HUES48 (cell line): ENCODE measurements at regions not wholly inside any gene's neighbourhood (a gene's known extent, or its start where the extent isn't known, plus 50 kb on each side); places are given as distances from the start of the nearest gene placed in this dataset.

Experiments used
- H3K27ac ChIP-seq: one replicate; pipeline ENCODE4 v1.7.0; 2013; ENCODE audit warnings: low read depth, low read length, inconsistent platforms
- H3K27me3 ChIP-seq: 2 replicates; pipeline ENCODE4 v1.6.1; 2013; ENCODE audit warnings: mild to moderate bottlenecking, low read length; ENCODE audit not compliant: control insufficient read depth, insufficient read depth
- H3K36me3 ChIP-seq: 2 replicates; pipeline ENCODE4 v1.6.1; 2013; ENCODE audit warnings: low read length; ENCODE audit not compliant: control insufficient read depth, insufficient read depth
- H3K4me1 ChIP-seq: 2 replicates; pipeline ENCODE4 v1.6.1; 2013; ENCODE audit warnings: mild to moderate bottlenecking, low read length; ENCODE audit not compliant: control insufficient read depth, insufficient read depth
- H3K4me3 ChIP-seq: 2 replicates; pipeline ENCODE4 v1.5.1; 2013; ENCODE audit warnings: mild to moderate bottlenecking, low read depth, low read length
- H3K9ac ChIP-seq: 2 replicates; pipeline ENCODE4 v1.6.1; 2013; ENCODE audit warnings: mild to moderate bottlenecking, low read depth, low read length, moderate library complexity
- H3K9me3 ChIP-seq: 2 replicates; pipeline ENCODE4 v1.6.1; 2013; ENCODE audit warnings: low read length; ENCODE audit not compliant: control insufficient read depth, insufficient read depth

GRCh38 chr13:88118952-88119351 is 447.8 kb downstream of the SLITRK5 start:
- no peak overlapping the region for H3K27ac ChIP-seq
- H3K9me3 ChIP-seq = no peaks in the 10 kb centered on the region
- no peak overlapping the region for H3K4me3 ChIP-seq
- H3K27me3 ChIP-seq = no peaks in the 10 kb centered on the region
- H3K36me3 ChIP-seq = no peaks in the 10 kb centered on the region
- H3K4me1 ChIP-seq = peaks cover 8% of the 10 kb centered on the region
- H3K9ac ChIP-seq = no peak overlapping the region

DNA sequence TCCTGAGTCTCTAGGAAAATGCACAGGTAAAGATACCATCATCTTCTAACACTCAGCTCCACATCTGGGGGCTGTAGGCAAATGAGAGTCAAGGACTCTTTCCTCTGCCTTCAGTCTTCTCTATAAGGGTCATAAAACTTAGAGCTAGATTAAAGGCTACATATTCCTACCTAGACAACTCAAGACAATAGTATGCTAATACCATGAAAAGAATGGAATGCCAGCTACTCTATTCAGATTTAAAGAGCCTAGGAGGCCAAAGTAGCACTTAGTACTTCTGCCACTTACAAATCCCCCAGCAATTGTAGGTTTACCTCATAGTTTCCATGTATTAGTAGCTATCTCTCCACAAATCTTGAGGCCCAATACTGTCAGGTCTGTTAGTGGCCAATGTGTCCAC is 453.0 kb downstream of the SLITRK5 start:
- no peak overlapping the region for H3K9ac ChIP-seq
- H3K4me3 ChIP-seq = no peak overlapping the region
- H3K36me3 ChIP-seq = no peaks in the 10 kb centered on the region
- no peaks in the 10 kb centered on the region for H3K27me3 ChIP-seq
- H3K4me1 ChIP-seq = peaks cover 16% of the 10 kb centered on the region
- no peak overlapping the region for H3K27ac ChIP-seq
- no peaks in the 10 kb centered on the region for H3K9me3 ChIP-seq

DNA sequence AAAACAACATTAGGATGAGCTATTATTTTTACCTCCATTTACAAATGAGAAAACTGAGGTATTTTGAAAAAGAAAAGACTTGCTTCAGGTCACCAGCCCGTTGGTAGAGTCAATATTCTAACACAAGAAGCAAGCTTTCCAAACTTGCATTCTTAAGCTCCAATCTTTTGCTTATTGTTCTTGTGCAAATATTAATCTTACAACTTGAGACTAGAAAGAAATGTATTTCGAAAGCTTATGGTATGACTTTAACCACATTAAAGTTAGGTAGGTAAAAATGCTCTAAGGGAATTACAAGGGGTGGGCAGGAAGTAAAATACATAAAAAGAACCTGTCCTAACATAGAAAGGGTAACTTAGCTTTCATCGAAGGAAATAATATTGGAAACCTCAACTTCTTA is 453.9 kb downstream of the SLITRK5 start:
- Histone ChIP-seq H3K9ac (no peak overlapping the region), H3K27ac (no peak overlapping the region), H3K36me3 (no peaks in the 10 kb centered on the region), H3K27me3 (no peaks in the 10 kb centered on the region), H3K9me3 (no peaks in the 10 kb centered on the region), H3K4me1 (peaks cover 16% of the 10 kb centered on the region), H3K4me3 (no peak overlapping the region)

- Histone ChIP-seq H3K4me1 (no peaks in the 10 kb centered on the region), H3K9ac (no peak overlapping the region), H3K27ac (no peak overlapping the region), H3K4me3 (no peak overlapping the region), H3K9me3 (no peaks in the 10 kb centered on the region), H3K36me3 (no peaks in the 10 kb centered on the region), H3K27me3 (no peaks in the 10 kb centered on the region)
These were observed 465.1 kb downstream of the SLITRK5 start for GRCh38 chr13:88136098-88136790.

- Histone ChIP-seq H3K4me3 (no peak overlapping the region), H3K27ac (no peak overlapping the region), H3K9ac (no peak overlapping the region), H3K9me3 (peaks cover 4% of the 10 kb centered on the region; the same call in 1 of the 2 replicates), H3K4me1 (no peaks in the 10 kb centered on the region), H3K36me3 (no peaks in the 10 kb centered on the region), H3K27me3 (no peaks in the 10 kb centered on the region)
These were observed 471.5 kb downstream of the SLITRK5 start for GRCh38 chr13:88142653-88143052.

GRCh38 chr13:88144580-88144979 is 473.4 kb downstream of the SLITRK5 start:
- H3K36me3 ChIP-seq = no peaks in the 10 kb centered on the region
- peaks cover 12% of the 10 kb centered on the region for H3K9me3 ChIP-seq
- H3K4me3 ChIP-seq = no peak overlapping the region
- H3K9ac ChIP-seq = no peak overlapping the region
- H3K27ac ChIP-seq = no peak overlapping the region
- H3K4me1 ChIP-seq = no peaks in the 10 kb centered on the region
- H3K27me3 ChIP-seq = no peaks in the 10 kb centered on the region

- H3K36me3 ChIP-seq = no peaks in the 10 kb centered on the region
- H3K4me1 ChIP-seq = no peaks in the 10 kb centered on the region
- no peak overlapping the region for H3K27ac ChIP-seq
- H3K27me3 ChIP-seq = no peaks in the 10 kb centered on the region
- H3K4me3 ChIP-seq = no peak overlapping the region
- H3K9me3 ChIP-seq = peaks cover 3% of the 10 kb centered on the region
- H3K9ac ChIP-seq = no peak overlapping the region
These were observed 482.2 kb downstream of the SLITRK5 start for GRCh38 chr13:88153353-88153752.

GRCh38 chr13:88154001-88154400 is 482.8 kb downstream of the SLITRK5 start:
- Histone ChIP-seq H3K4me1 (no peaks in the 10 kb centered on the region), H3K9ac (no peak overlapping the region), H3K27me3 (no peaks in the 10 kb centered on the region), H3K9me3 (no peaks in the 10 kb centered on the region; the same call in none of the 2 replicates), H3K4me3 (no peak overlapping the region), H3K36me3 (no peaks in the 10 kb centered on the region), H3K27ac (no peak overlapping the region)

GRCh38 chr13:88162076-88162702 is 491.0 kb downstream of the SLITRK5 start:
- Histone ChIP-seq H3K9me3 (no peaks in the 10 kb centered on the region), H3K4me3 (no peak overlapping the region), H3K36me3 (no peaks in the 10 kb centered on the region), H3K9ac (no peak overlapping the region), H3K27me3 (no peaks in the 10 kb centered on the region), H3K27ac (no peak overlapping the region), H3K4me1 (no peaks in the 10 kb centered on the region)

DNA sequence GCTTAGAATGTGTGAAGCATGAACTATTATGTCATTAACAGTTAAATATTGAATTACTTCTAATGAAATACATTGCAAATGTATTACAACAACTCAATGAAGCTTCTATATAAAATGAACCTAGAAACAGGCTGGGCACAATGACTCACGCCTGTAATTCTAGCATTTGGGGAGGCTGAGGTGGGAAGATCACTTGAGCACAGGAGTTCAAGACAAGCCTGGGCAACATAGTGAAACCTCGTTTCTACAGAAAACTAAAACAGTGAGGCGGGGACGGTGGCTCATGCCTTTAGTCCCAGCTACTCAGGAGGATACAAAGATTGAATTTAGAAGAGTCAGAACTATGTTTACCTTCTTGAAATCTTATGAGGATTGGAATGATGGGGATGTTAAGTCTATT is 505.1 kb downstream of the SLITRK5 start:
- Histone ChIP-seq H3K27me3 (no peaks in the 10 kb centered on the region), H3K36me3 (no peaks in the 10 kb centered on the region)

GRCh38 chr13:88183440-88183839 is 512.3 kb downstream of the SLITRK5 start:
- Histone ChIP-seq H3K9me3 (no peaks in the 10 kb centered on the region), H3K4me1 (no peaks in the 10 kb centered on the region), H3K4me3 (no peak overlapping the region), H3K36me3 (no peaks in the 10 kb centered on the region), H3K9ac (no peak overlapping the region), H3K27me3 (no peaks in the 10 kb centered on the region), H3K27ac (no peak overlapping the region)

More for the DNA sequence above, 505.1 kb downstream of the SLITRK5 start:
- no peaks in the 10 kb centered on the region for H3K4me1 ChIP-seq
- no peak overlapping the region for H3K9ac ChIP-seq
- H3K4me3 ChIP-seq = no peak overlapping the region
- H3K9me3 ChIP-seq = no peaks in the 10 kb centered on the region
- no peak overlapping the region for H3K27ac ChIP-seq
